ENCODE measurements at regions not wholly inside any gene's neighbourhood (a gene's known extent, or its start where the extent isn't known, plus 50 kb on each side); places are given as distances from the start of the nearest gene placed in this dataset.
"Not testable (repeated sequence)": the region's sequence is repeated elsewhere in the genome, so short reads cannot be mapped to it uniquely, and the experiment has no call there.

- no peak for DNase-seq
Measured at GRCh38 chr4:112952313-112952700, 97.1 kb upstream of the ANK2 start.

- no peak for DNase-seq
Measured at GRCh38 chr4:112953262-112953661, 96.2 kb upstream of the ANK2 start.

GRCh38 chr4:112954286-112954685 lies 95.2 kb upstream of the ANK2 start:
- no peak for DNase-seq

- DNase-seq, result no peak
Measured at GRCh38 chr4:112956484-112956896, 93.0 kb upstream of the ANK2 start.

- DNase-seq, result not testable (repeated sequence)
Measured at GRCh38 chr4:112957764-112958163, 91.7 kb upstream of the ANK2 start.

- no peak for DNase-seq
Measured at GRCh38 chr4:112966701-112967488, 82.6 kb upstream of the ANK2 start.

- no peak for DNase-seq
Measured at GRCh38 chr4:112968451-112969159, 80.8 kb upstream of the ANK2 start.

GRCh38 chr4:112970903-112971302 lies 78.5 kb upstream of the ANK2 start:
- no peak for DNase-seq

- no peak for DNase-seq
Measured at GRCh38 chr4:112973750-112974251, 75.7 kb upstream of the ANK2 start.

- DNase-seq, result no peak
Measured at GRCh38 chr4:112975567-112976355, 73.7 kb upstream of the ANK2 start.

- DNase-seq, result no peak
Measured at GRCh38 chr4:112978691-112979472, 70.6 kb upstream of the ANK2 start.

- no peak for DNase-seq
Measured at GRCh38 chr4:112979881-112980421, 69.5 kb upstream of the ANK2 start.

GRCh38 chr4:112982680-112983079 lies 66.8 kb upstream of the ANK2 start:
- DNase-seq, result no peak

- DNase-seq, result no peak
Measured at GRCh38 chr4:112994732-112995464, 54.6 kb upstream of the ANK2 start.
